Hematopoietic multipotent progenitor cell treated with erythropoietin and hydrocortisone succinate and interleukin-3 and kit ligand, for 15 days (in vitro differentiated cells): ENCODE measurements at regions not wholly inside any gene's neighbourhood (a gene's known extent, or its start where the extent isn't known, plus 50 kb on each side); places are given as distances from the start of the nearest gene placed in this dataset.
"Not testable (repeated sequence)": the region's sequence is repeated elsewhere in the genome, so short reads cannot be mapped to it uniquely, and the experiment has no call there.

Experiments
- DNase-seq: peaks from one replicate; pipeline ENCODE4 v3.0.0-alpha.2; 2015; ENCODE audit warnings: low spot score

DNA sequence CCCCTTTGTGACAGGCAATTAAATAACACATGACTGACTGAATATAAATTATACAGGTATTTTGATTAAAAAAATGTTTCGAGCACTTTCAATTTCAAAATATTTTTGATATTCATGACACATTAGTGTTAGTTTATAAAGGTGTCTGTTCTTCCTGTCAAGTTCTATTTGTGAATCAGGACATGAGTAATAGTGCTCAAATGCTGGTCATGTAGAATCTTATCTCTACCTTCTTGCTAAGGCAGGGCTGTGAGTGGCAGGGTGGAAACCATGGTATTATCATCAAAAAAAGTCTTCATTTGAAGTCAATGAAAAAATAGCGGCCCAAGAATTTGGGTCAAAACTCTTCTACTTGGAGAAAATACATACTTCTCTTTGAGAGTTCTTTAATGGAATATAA is 250.2 kb downstream of the DACT1 start:
- no peak for DNase-seq

DNA sequence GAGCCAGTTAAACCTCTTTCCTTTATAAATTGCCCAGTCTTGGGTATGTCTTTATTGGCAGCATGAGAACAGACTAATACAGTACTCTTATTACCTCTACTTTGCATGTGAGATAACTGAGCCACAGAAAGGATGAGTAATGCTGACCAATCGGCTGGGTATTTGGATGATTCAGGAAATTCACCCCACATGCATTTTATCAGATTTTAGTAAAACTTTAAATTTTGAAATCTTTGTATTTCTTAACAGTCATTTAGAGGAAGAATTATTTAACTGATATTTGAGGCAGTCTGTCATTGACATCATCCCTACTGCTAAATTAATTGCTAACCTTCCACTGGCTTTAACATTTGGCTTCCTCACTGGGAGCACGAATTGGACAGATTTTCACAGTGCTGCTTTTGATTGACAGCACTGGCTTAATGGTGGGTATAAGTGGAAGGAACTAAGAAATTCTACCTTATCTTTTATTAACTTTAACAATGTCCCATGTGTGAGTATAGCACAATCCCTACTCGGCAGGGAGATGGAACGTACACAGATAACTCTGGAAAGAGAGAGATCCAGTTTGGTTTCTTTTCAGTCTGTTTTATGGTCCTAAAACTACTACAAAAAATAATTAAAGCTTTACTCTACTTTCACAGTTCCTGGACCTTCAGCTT is 261.0 kb downstream of the DACT1 start:
- DNase-seq: no peak

DNA sequence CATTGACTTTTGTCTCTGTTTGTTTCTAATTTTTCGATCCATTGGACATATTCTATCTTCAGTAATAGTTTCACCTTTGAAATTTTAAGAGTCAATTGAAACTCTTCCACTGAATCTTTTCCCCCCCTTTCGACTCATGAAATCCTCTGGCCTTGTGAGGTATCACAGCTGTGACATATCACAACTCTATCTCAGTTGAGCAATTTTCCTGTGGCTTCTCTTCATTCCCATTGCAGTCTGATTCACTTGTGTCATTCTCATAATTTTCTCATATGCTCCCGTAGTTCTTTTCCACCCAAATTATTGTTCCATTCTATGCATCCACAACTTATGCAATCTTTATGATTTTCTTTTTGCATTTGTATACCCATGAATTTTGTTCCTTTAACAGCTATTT is 261.6 kb downstream of the DACT1 start:
- DNase-seq: no peak

DNA sequence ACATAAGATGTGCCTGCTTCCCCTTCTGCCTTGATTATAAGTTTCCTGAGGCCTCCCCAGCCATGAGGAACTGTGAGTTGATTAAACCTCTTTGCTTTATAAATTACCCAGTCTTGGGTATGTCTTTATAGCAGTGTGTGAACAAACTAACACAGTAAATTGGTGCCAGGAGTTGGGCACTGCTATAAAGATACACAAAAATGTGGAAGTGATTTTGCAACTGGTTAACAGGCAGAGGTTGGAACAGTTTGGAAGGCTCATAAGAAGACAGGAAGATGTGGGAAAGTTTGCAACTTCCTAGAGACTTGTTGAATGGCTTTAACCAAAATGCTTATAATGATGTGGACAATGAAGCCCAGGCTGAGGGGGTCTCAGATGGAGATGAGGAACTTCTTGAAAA is 264.1 kb downstream of the DACT1 start:
- DNase-seq: no peak

DNA sequence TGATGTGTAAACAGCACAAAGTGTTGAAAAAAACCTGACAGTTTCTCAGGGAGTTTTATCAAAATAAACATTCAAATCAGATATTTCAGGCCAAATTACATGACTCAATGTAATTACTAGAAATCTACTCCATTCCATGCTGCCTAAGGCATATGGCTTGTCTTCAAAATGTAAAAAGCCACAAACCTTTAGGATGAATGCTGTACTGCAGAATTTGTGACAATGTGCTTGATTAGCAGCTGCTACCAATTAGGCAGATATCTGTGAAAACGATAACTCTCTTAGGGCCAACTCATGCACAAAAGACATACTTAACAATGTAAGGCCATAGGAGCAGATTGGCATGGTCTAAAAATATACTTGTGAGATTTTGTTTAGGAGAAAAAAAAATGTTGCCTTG is 267.0 kb downstream of the DACT1 start:
- DNase-seq: no peak

DNA sequence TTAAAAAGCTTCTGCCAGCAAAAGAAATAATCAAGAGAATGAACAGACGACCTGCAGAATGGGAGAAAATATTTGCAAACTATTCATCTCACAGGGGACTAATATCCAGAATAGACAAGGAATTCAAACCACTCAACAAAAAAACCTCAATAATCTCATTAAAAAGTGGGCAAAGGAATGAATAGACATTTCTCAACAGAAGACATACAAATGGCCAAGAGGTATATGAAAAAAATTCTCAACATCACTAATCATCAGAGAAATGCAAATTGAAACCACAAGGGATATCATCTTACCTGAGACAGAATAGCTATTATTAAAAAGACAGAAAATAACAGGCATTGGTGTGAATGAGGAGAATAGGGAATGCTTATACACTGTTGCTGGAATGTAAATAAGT is 270.0 kb downstream of the DACT1 start:
- DNase-seq: no peak

DNA sequence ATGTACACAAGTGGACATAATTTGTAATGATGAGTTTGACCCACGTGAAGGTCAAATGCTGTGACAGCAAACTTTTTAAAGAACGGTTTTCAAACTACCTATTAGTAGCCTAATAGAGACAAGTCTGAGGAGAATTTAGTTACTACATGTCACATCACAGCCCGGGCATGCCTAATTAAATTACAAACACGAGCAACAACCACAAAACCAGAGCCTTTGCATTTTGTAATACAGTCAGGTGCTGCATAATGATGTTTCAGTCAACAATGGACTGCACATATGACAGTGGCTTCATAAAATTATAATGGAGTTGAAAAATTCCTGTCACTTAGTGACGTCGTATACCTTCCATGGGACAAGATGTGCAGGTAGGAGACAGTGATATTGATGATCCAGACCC is 274.5 kb downstream of the DACT1 start:
- no peak for DNase-seq

DNA sequence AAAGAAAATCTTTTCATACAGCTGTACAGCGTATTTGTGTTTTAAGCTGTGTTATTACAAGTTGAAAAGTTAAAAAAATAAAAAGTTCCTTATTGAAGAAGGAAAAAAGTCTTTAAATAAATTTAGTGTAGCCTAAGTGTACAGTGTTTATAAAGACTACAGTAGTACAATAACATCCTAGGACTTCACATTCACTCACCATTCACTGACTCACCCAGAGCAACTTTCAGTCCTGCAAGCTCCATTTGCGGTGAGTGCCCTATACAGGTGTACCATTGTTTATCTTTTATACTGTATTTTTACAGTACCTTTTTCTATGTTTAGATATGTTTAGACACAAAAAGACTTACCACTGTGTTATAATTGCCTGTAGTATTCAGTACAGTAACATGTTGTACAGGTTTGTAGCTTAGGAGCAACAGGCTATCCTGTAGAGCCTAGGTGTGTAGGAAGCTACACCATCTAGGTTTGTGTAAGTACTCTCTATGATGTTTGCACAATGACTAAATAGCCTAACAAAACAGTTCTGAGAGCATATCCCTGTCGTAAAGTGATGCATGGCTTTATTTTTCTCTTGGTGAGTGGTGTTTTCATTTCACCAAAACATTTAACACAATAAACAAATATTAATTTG is 275.2 kb downstream of the DACT1 start:
- DNase-seq: no peak

DNA sequence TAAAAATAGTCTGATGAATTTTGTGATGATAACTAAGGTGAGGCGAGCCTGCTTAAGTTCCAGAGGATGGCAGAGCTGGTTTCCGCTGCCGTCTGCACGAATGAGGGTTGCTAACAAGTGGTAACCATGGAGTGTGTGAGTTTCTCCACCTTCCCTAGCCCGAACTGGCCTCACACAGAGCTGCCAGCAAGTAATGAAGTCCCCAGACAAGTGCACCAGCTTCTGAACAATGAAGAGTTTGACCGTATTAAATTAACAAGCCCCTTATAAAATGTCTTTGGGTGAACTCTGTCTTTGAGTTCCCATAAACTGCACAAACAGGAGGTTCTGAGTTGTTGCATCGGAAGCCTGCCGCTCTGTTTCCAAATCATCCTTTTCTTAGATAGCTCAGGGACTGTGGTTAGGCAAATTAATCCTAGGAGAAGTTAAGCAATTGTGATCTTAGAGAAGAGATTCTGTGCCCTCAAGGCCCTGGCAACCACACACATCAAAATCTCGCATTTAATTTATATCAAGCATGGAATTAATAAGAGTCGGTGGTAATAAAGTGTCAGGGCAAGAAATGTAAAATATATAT is 274.1 kb upstream of the DAAM1 start:
- no peak for DNase-seq

DNA sequence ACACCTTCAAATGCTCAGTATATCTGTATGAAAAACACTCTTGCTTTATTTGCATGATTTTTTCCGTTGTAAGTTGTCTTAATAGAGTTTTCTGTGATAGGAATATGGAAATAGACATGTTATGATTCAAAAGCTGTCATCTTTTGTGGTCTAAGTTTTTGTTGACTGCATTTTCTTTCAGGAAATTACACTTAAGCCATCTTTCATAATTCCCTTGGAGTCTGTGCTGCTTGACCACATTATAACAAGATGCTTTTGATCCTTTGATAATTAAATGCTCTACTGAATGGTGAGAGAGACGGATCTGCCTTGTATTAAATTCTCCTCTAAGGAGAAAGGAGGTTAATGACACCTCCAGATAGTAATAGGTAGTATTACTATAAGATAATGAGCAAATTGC is 272.8 kb upstream of the DAAM1 start:
- DNase-seq: no peak

DNA sequence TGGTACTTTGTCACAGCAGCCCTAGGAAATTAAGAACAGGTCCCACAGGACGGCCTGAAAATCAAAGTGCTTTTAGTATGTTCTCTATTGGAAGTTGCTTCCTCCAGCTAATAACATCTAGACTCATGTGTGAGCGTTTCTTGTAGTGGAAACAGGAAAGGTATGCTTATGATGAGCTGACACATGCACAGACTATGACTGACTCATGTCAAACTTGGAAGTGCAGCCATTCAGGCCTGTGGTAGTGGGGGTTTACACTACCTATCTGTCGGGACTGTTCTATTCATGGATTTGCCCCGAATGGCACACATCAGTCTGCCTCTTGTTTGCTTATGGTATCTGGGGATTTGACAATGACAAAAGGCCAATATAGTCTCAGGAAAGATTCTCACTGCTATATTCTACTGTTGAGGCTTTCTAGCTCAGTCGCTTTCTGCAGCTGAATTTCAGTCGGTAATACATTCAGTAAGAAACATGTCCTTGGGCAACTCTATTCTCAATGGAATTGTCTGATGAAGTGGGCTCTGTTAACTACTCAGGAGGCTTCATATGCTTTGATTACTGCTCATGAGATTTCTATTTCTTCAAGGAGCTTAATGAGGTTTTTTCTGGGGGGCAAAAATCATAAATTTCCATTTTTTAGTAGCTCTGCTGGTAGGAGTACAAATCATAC is 270.3 kb upstream of the DAAM1 start:
- DNase-seq: no peak

DNA sequence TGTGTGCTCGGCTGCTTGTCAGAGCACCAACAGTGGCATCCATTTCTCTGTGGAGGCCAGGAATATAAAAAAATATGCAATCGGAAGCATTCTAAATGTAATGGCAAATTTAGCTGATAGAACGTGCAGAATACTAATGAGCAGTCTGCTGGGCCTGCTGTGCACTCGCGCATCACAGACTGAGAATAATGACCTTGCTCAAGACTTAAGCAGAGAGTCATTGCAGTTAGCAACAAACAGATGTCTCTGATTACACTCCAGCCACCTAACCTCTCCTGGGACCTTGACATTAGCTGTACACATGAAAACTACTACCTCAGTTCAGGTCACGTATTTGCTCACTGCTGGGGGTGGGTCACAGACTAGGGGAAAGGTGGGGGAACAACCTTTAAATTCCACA is 269.2 kb upstream of the DAAM1 start:
- DNase-seq: no peak

DNA sequence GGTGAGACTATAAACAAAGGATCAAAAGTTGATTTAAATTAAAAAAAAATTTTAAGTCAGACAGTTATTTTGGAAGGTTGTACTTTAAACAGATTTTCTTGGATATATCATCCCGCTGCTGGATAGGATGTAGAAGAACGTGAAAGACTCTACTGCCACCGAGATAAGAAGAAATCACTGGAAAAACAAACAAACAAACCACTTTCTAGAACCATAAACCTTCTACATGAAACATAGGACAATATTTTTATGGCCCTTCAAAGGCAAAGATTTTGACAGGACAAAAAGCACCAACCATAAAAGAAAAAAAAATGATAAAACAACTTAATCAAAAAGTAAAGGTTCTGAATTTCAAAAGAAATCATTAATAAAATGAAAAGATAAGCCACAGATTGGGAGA is 268.2 kb upstream of the DAAM1 start:
- no peak for DNase-seq

DNA sequence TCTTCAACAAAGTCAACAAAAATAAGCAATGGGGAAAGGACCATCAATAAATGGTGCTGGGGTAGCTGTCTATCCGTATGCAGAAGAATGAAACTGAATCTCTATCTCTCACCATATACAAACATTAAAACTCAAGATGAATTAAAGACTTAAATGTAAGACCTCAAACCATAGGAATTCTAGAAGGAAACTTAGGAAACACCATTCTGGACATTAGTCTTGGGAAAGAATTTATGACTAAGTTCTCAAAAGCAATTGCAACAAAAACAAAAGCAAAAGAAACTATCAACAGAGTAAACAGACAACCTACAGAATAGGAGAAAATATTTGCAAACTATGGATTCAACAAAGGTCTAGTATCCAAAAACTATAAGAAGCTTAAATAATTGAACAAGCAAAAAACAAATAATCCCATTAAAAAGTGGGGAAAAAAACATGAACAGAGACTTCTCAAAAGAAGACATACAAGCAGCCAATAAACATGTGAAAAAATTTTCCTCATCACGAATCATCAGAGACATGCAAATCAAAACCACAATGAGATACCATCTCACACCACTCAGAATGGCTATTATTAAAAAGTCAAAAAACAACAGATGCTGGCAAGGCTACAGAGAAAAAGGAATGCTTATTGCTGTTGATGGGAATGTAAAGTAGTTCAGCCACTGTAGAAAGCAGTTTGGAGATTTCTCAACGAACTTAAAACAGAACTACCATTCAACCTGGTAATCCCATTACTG is 266.1 kb upstream of the DAAM1 start:
- DNase-seq: not testable (repeated sequence)

DNA sequence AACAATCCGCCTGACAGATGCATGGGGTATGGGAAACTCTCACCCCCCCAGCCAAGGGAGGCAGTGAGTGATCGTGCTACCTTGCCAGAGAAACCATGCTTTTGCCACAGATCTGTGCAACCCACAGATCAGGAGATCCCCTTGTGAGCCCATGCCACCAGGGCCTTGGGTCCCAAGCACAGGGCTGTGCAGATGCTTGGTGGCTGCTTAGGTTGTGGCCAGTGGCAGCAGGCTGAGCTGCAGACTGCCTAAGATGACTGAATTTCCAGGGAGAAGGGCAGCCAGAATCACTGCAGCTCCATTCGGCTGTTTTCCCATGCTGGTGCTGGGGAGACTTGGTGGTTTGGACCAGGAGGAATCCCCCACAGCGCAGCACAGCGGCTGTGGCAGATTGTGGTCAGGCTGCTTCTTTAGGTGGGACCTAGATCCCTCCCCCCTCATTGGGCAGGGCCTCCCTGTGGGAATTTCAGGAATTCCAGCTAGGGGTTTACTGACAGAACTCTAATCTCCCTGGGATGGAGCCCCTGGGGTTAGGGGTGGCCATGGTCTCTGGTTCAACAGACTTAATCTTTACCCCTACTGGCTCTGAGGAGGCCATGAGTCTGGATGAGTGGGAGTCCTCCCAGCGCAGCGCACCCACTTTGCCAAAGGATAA is 264.6 kb upstream of the DAAM1 start:
- DNase-seq: no peak

DNA sequence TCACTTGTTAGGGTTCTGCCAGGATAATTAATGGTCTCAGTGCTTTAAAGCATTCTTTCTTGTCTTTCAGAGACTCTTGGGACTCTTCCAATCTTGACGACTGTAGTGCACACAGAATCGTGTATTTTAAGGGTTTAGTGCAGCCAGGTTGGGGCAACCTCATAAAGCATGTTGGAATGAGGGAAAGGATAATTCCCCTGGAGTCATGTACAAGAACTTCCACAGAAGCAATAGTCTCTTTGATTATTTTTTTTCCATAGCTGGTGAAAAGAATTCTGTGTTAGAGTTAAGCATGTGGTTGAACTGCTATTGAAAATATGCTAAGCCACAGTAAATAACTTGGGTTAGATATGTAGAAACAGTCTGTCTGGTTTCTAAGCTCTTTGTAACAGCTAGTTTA is 246.8 kb upstream of the DAAM1 start:
- no peak for DNase-seq

DNA sequence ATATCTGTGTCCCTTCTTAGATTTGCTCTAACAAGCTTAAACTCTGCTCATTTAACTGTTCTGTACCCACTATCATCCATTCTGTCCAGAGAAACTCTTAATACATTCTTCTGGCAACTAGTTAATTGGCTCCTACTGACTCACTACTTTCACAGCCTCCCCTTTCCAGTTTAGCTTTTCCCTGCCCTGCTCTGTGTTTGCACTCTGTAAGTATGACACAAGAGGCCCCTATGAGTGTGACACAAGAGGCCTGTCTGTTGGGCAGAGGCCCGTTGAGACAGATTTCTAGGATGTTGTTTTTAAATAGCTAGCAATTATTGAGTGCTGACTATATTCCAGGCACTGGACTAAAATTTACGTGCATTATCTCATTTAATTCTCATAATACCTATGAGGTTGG is 246.0 kb upstream of the DAAM1 start:
- no peak for DNase-seq

DNA sequence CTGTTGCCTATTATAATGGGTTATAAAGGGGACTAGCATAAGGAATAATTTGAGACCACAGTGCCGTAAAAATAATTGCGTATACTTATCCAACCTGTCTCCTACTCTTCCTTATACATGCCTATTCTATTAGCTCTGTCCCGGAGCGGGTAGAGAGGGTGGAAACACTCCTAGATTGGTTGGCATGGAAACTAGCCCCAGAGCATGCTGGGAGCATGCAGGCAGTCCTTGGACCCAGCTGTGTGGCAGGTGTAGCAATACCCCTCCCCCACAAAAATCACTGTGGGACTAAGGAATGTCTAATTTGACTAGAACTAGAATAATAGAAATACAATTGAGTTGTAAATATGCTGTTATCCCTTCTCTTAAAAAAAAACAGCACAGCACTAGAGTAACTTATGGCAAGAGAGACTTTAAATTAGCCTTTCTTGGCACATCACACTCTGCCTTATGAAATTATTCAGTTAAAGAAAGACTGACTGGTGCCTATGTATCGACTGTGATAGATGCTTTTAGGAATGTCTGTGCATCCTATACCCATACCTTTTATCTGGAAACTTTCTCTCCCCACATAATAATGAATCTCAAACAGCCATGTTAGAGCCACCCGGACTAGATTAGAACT is 244.0 kb upstream of the DAAM1 start:
- no peak for DNase-seq

DNA sequence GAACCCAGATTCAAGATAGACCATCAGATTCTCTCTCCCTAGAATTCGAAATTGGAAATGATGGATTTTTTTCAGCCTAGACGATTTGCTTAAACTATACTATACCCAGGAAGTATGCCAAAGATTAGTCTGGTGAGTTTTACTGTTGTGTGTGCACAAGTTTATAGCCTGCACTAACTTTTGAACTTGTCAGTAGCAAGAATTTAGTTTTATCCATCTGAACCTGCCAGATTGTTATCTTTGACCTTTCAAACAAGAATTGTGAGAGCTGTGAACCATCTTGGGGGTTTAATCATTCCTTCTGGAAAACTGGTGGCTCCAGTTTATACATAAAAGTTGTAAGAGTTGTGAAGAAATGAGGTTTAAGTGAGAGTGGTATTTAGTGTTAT is 243.5 kb upstream of the DAAM1 start:
- DNase-seq: no peak

DNA sequence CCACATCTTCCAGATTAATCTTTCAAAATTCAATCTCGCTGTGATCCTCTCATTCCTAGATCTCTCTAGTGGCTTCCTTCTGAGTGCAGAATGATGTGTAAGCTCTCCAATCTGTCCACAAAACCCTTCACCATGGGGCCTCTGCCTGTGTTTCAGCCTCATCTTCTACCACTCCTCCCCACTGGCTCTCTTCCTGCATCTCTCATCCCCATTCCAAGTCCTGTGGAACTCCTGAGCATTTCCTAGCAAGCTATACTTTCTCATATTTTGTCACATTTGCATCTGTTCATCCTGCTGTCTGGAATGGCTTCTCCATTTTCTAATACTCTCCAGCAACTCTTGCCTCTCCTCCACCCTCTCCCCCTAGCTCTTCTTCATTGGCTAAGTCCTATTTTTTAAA is 242.0 kb upstream of the DAAM1 start:
- DNase-seq: no peak

DNA sequence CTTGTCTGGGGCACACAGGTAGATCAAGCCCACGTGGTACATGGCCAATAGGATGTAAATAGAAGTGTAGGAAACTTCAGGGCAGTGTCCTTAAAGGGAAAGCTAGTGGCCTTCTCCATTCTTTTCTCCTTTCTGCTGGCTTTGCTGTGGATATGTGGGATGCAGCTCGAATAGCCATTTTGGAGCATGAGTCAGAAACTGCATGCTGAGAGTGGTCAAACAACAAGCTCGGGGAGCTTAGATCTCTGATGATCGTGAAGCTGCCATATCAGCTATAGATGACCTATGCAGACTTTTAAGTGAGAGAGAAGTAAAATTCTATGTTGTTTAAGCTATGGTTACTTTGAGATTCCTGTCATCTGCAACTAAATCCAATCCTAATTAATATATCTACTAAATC is 241.3 kb upstream of the DAAM1 start:
- DNase-seq: no peak
